Trophoblast cell (in vitro differentiated cells and primary cell): ENCODE measurements at regions not wholly inside any gene's neighbourhood (a gene's known extent, or its start where the extent isn't known, plus 50 kb on each side); places are given as distances from the start of the nearest gene placed in this dataset.

Experiments
- DNase-seq, 2 donors: peaks; one replicate each; pipeline ENCODE4 v3.0.0-alpha.2; 2016
- H2AFZ ChIP-seq: 2 replicates; pipeline ENCODE4 v1.6.1; 2013; ENCODE audit warnings: low read length, moderate library complexity, mild to moderate bottlenecking; ENCODE audit not compliant: insufficient read depth, poor library complexity
- H2AK5ac ChIP-seq: 2 replicates; pipeline ENCODE4 v1.6.1; 2013; ENCODE audit warnings: mild to moderate bottlenecking, low read length
- H2BK120ac ChIP-seq: 2 replicates; pipeline ENCODE4 v1.6.1; 2013; ENCODE audit warnings: low read length, mild to moderate bottlenecking, moderate library complexity; ENCODE audit not compliant: insufficient read depth, poor library complexity
- H2BK12ac ChIP-seq: 2 replicates; pipeline ENCODE4 v1.6.1; 2013; ENCODE audit warnings: mild to moderate bottlenecking, low read length, moderate library complexity
- H2BK5ac ChIP-seq: 2 replicates; pipeline ENCODE4 v1.6.1; 2013; ENCODE audit warnings: low read length, low read depth, moderate library complexity, mild to moderate bottlenecking; ENCODE audit not compliant: poor library complexity
- H3K14ac ChIP-seq: 2 replicates; pipeline ENCODE4 v1.6.1; 2013; ENCODE audit warnings: mild to moderate bottlenecking, low read length
- H3K18ac ChIP-seq: 2 replicates; pipeline ENCODE4 v1.6.1; 2013; ENCODE audit warnings: mild to moderate bottlenecking, low read length
- H3K23ac ChIP-seq: 2 replicates; pipeline ENCODE4 v1.6.1; 2013; ENCODE audit warnings: low read length
- H3K27ac ChIP-seq: 2 replicates; pipeline ENCODE4 v1.5.1; 2013; ENCODE audit warnings: low read depth, mild to moderate bottlenecking, inconsistent platforms, low read length, moderate library complexity
- H3K27me3 ChIP-seq: 2 replicates; pipeline ENCODE4 v1.6.1; 2013; ENCODE audit warnings: inconsistent platforms, mild to moderate bottlenecking, low read length, moderate library complexity; ENCODE audit not compliant: insufficient read depth
- H3K36me3 ChIP-seq, 2 experiments: 1 replicate in 1 of 2; 2 replicates in 1 of 2; pipeline ENCODE4 v1.6.1; 2013; ENCODE audit warnings: low read length in 2 of 2, mild to moderate bottlenecking in 2 of 2, moderate library complexity in 1 of 2; ENCODE audit not compliant: insufficient read depth in 2 of 2, control insufficient read depth in 1 of 2
- H3K4ac ChIP-seq: 2 replicates; pipeline ENCODE4 v1.6.1; 2013; ENCODE audit warnings: low read depth, mild to moderate bottlenecking, low read length, moderate library complexity
- H3K4me1 ChIP-seq, 2 experiments: 1 replicate in 1 of 2; 2 replicates in 1 of 2; pipeline ENCODE4 v1.6.1; 2013; ENCODE audit warnings: low read length in 2 of 2, mild to moderate bottlenecking in 2 of 2, moderate library complexity in 1 of 2; ENCODE audit not compliant: insufficient read depth in 2 of 2, control insufficient read depth in 1 of 2
- H3K4me2 ChIP-seq: 2 replicates; pipeline ENCODE4 v1.6.1; 2013; ENCODE audit warnings: inconsistent platforms, mild to moderate bottlenecking, low read length, moderate library complexity
- H3K4me3 ChIP-seq: 2 replicates; pipeline ENCODE4 v1.5.1; 2013; ENCODE audit warnings: mild to moderate bottlenecking, low read depth, low read length, inconsistent platforms
- H3K79me1 ChIP-seq: one replicate; pipeline ENCODE4 v1.6.1; 2013; ENCODE audit warnings: low read length
- H3K79me2 ChIP-seq: 2 replicates; pipeline ENCODE4 v1.6.1; 2013; ENCODE audit warnings: low read length, mild to moderate bottlenecking; ENCODE audit not compliant: control insufficient read depth, insufficient read depth, poor library complexity
- H3K9ac ChIP-seq: 2 replicates; pipeline ENCODE4 v1.6.1; 2013; ENCODE audit warnings: mild to moderate bottlenecking, low read length
- H3K9me3 ChIP-seq: 2 replicates; pipeline ENCODE4 v1.6.1; 2013; ENCODE audit warnings: low read depth, mild to moderate bottlenecking, control low read depth, inconsistent platforms, low read length; ENCODE audit not compliant: insufficient read depth
- H4K12ac ChIP-seq: 2 replicates; pipeline ENCODE4 v1.6.1; 2013; ENCODE audit warnings: low read depth, mild to moderate bottlenecking, low read length, moderate library complexity
- H4K8ac ChIP-seq: 2 replicates; pipeline ENCODE4 v1.6.1; 2013; ENCODE audit warnings: low read depth, mild to moderate bottlenecking, low read length, moderate library complexity
- H4K91ac ChIP-seq: one replicate; pipeline ENCODE4 v1.6.1; 2013; ENCODE audit warnings: low read depth, mild to moderate bottlenecking, low read length, moderate library complexity
- WGBS: extraction: QIAGEN DNeasy Blood & Tissue Kit; methylation state at CpG from one replicate; pipeline ENCODE4 v1.1.7; 2013; ENCODE audit warnings: missing lambda C conversion rate; ENCODE audit not compliant: insufficient read length, insufficient coverage; ENCODE audit errors: extremely low coverage; 5-methylcytosine and 5-hydroxymethylcytosine counted together

- no peak overlapping the region for H3K9ac ChIP-seq
- no peak overlapping the region for H3K4ac ChIP-seq
- H3K79me1 ChIP-seq = peaks cover 3% of the 10 kb centered on the region
- no peak overlapping the region for H2BK120ac ChIP-seq
- no peak overlapping the region for H2AK5ac ChIP-seq
- H3K27me3 ChIP-seq = no peaks in the 10 kb centered on the region
- H3K4me3 ChIP-seq = no peak overlapping the region
- no peak overlapping the region for H3K18ac ChIP-seq
- H2BK12ac ChIP-seq = no peak overlapping the region
- no peaks in the 10 kb centered on the region for H3K9me3 ChIP-seq
- no peak overlapping the region for H2AFZ ChIP-seq
- H4K12ac ChIP-seq = no peak overlapping the region
- no peak overlapping the region for H3K14ac ChIP-seq
- H3K36me3 ChIP-seq = peaks cover 0 to 2% of the 10 kb centered on the region in 2 experiments
- no peak overlapping the region for H4K91ac ChIP-seq
- no peak overlapping the region for H3K23ac ChIP-seq
- no peaks in the 10 kb centered on the region for H3K79me2 ChIP-seq
- peaks cover 7 to 9% of the 10 kb centered on the region in 2 experiments for H3K4me1 ChIP-seq
- DNase-seq = no peak
- no CpG with 5 or more reads among the region's 5 CpGs for WGBS
- no peak overlapping the region for H4K8ac ChIP-seq
- no peak overlapping the region for H3K27ac ChIP-seq
- H2BK5ac ChIP-seq = no peak overlapping the region
- H3K4me2 ChIP-seq = no peak overlapping the region
These were observed 170.0 kb upstream of the FOXN3 start for GRCh38 chr14:89587136-89587420.

DNA sequence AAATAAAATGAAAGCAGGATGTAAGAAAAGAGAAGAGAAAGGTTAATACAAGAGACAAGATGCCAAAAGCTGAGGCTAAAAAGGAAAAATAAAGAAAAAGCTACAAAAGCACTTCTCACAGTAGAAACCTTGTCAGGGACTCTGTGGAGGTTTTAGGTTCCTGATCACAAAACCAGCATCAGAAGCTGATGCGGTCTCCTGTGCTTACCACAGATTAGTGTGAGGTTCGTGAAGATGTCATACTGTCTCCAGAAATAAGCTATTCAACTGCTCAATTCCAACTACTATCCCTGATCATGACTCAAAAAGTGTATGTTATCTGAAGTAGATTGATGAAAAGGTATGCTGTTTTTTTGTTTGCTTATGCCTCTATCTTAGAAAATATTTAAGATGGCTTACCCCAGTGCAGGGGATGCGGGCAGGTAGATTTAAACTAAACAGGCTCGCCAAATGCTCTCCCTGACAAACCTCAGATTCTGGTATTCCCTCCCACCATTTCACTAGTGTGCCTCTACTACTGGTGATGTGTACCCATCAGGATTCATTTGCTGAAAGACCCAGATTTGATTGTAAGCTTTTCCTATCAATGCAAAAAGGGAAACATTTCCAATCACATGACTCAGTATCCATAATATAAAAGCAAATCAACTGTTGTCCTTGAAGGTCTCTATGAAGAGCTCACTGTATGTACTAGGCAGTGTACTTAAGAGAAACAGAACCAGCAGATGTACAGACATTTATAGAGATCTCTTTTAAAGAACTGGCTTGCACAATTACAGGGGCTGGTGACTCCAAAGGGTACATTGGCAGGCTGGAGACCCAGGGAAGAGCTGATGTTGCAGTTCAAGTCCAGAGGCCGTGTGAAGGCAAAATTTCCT is 169.5 kb upstream of the FOXN3 start:
- Histone ChIP-seq H2BK120ac (no peak overlapping the region), H2BK5ac (no peak overlapping the region), H4K8ac (no peak overlapping the region), H3K36me3 (peaks cover 0 to 2% of the 10 kb centered on the region in 2 experiments), H3K79me2 (no peaks in the 10 kb centered on the region), H2AFZ (no peak overlapping the region), H3K4me3 (no peak overlapping the region), H3K18ac (no peak overlapping the region), H3K4ac (no peak overlapping the region), H3K27ac (no peak overlapping the region), H3K9ac (no peak overlapping the region), H3K4me1 (peaks cover 7 to 9% of the 10 kb centered on the region in 2 experiments), H3K14ac (no peak overlapping the region), H3K23ac (no peak overlapping the region), H3K79me1 (peaks cover 3% of the 10 kb centered on the region), H4K12ac (no peak overlapping the region), H4K91ac (no peak overlapping the region), H3K27me3 (no peaks in the 10 kb centered on the region), H2AK5ac (no peak overlapping the region), H3K9me3 (no peaks in the 10 kb centered on the region), H3K4me2 (no peak overlapping the region), H2BK12ac (no peak overlapping the region)
- no CpG with 5 or more reads among the region's 5 CpGs for WGBS
- DNase-seq = peak; percentile 42 to 81

- H3K18ac ChIP-seq = no peak overlapping the region
- no peak overlapping the region for H4K91ac ChIP-seq
- H2AK5ac ChIP-seq = no peak overlapping the region
- no peak overlapping the region for H2BK12ac ChIP-seq
- H3K9ac ChIP-seq = no peak overlapping the region
- H3K79me2 ChIP-seq = no peaks in the 10 kb centered on the region
- H3K4me3 ChIP-seq = no peak overlapping the region
- no peak overlapping the region for H2BK120ac ChIP-seq
- H4K8ac ChIP-seq = no peak overlapping the region
- H3K79me1 ChIP-seq = no peaks in the 10 kb centered on the region
- no CpG with 5 or more reads among the region's 4 CpGs for WGBS
- no peaks in the 10 kb centered on the region for H3K27me3 ChIP-seq
- no peaks in the 10 kb centered on the region for H3K9me3 ChIP-seq
- H3K4ac ChIP-seq = no peak overlapping the region
- no peak overlapping the region for H4K12ac ChIP-seq
- H3K27ac ChIP-seq = no peak overlapping the region
- H3K36me3 ChIP-seq = peaks cover 0 to 3% of the 10 kb centered on the region in 2 experiments
- no peak overlapping the region for H3K4me2 ChIP-seq
- H2AFZ ChIP-seq = peak overlapping the region; percentile 62
- DNase-seq = no peak
- H3K23ac ChIP-seq = no peak overlapping the region
- no peak overlapping the region for H2BK5ac ChIP-seq
- peaks cover 4 to 5% of the 10 kb centered on the region in 2 experiments for H3K4me1 ChIP-seq
- H3K14ac ChIP-seq = no peak overlapping the region
These were observed 161.1 kb upstream of the FOXN3 start for GRCh38 chr14:89578156-89578555.

DNA sequence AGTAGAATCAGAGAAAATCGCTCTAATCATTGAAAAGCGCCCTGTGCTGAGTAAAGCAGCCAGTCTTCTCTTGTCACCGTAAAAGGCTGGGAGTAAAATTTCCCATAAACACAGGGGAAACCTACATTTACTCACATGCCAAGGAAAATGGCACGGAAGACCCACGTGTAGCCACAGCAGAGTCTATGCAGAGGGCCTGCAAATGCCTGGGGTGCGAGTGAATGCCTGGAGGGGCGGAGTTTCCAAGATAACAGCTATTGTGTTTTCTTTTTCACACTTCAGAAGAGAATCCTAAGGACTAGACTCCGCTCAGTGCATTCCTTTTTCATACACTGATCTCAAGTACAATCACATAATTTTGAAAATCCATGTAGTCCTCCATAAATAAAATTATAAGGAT is 159.9 kb upstream of the FOXN3 start:
- Histone ChIP-seq H3K23ac (no peak overlapping the region), H2BK12ac (no peak overlapping the region), H2BK120ac (no peak overlapping the region), H3K9me3 (no peaks in the 10 kb centered on the region), H2BK5ac (no peak overlapping the region), H3K14ac (no peak overlapping the region), H3K4me1 (peaks cover 4 to 5% of the 10 kb centered on the region in 2 experiments), H4K91ac (no peak overlapping the region), H3K27me3 (no peaks in the 10 kb centered on the region), H2AFZ (no peak overlapping the region), H3K36me3 (peaks cover 0 to 3% of the 10 kb centered on the region in 2 experiments), H3K79me1 (no peaks in the 10 kb centered on the region), H3K18ac (no peak overlapping the region), H4K8ac (no peak overlapping the region), H3K4me2 (no peak overlapping the region), H3K4me3 (no peak overlapping the region), H3K4ac (no peak overlapping the region), H3K9ac (no peak overlapping the region), H4K12ac (no peak overlapping the region), H2AK5ac (no peak overlapping the region), H3K27ac (no peak overlapping the region), H3K79me2 (no peaks in the 10 kb centered on the region)
- no peak for DNase-seq
- WGBS = no CpG with 5 or more reads among the region's 8 CpGs
